ENCODE measurements at regions not wholly inside any gene's neighbourhood (a gene's known extent, or its start where the extent isn't known, plus 50 kb on each side); places are given as distances from the start of the nearest gene placed in this dataset.

DNA sequence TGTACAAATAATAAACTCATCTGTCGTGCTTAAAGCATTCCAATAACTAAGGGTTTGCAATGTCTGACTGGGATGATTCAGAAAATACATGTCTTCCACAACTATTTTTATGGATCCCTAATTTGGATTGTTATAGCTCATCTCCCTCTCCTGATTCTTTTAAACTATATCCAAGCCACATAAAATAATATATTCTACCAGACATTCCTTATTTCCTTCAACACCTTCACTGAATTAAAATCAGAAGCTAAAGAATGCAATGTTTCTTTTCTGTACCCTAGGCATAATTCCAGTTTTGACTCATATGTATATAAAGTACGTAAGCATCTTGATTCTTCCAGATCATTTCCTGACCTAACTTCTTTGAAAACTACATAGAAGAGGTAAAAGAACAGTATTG is 420.4 kb downstream of the EFNB2 start:
- TF ChIP-seq, protein P1, sequence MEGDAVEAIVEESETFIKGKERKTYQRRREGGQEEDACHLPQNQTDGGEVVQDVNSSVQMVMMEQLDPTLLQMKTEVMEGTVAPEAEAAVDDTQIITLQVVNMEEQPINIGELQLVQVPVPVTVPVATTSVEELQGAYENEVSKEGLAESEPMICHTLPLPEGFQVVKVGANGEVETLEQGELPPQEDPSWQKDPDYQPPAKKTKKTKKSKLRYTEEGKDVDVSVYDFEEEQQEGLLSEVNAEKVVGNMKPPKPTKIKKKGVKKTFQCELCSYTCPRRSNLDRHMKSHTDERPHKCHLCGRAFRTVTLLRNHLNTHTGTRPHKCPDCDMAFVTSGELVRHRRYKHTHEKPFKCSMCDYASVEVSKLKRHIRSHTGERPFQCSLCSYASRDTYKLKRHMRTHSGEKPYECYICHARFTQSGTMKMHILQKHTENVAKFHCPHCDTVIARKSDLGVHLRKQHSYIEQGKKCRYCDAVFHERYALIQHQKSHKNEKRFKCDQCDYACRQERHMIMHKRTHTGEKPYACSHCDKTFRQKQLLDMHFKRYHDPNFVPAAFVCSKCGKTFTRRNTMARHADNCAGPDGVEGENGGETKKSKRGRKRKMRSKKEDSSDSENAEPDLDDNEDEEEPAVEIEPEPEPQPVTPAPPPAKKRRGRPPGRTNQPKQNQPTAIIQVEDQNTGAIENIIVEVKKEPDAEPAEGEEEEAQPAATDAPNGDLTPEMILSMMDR (IDR thresholded peaks at IDR 0.05) = no peak
- no peak for TF ChIP-seq POLR2A (IDR thresholded peaks at IDR 0.05)
